SJCRH30 (cell line): ENCODE measurements at regions not wholly inside any gene's neighbourhood (a gene's known extent, or its start where the extent isn't known, plus 50 kb on each side); places are given as distances from the start of the nearest gene placed in this dataset.
A peak's percentile ranks its signal among the peaks of the same experiment; 100 is the strongest.

Experiments used
- DNase-seq, 2 experiments: peaks; one replicate each; pipeline ENCODE4 v3.0.0-alpha.2; 2015 to 2020
- H3K27ac ChIP-seq: fragments of 250-450 bp; sonication (Bioruptor Pico); 2 replicates; pipeline ENCODE4 v1.5.1; 2020; ENCODE audit warnings: mild to moderate bottlenecking, moderate library complexity
- H3K27me3 ChIP-seq: fragments of 250-450 bp; sonication (Bioruptor Pico); 2 replicates; pipeline ENCODE4 v1.5.1; 2020; ENCODE audit warnings: mild to moderate bottlenecking, moderate library complexity
- H3K36me3 ChIP-seq: fragments of 250-450 bp; sonication (Bioruptor Pico); 2 replicates; pipeline ENCODE4 v1.5.1; 2020; ENCODE audit warnings: mild to moderate bottlenecking, moderate library complexity
- H3K4me1 ChIP-seq: fragments of 250-450 bp; sonication (Bioruptor Pico); 2 replicates; pipeline ENCODE4 v1.5.1; 2020; ENCODE audit warnings: mild to moderate bottlenecking, moderate library complexity
- H3K4me3 ChIP-seq: fragments of 250-450 bp; sonication (Bioruptor Pico); 2 replicates; pipeline ENCODE4 v1.5.1; 2020; ENCODE audit warnings: mild to moderate bottlenecking, moderate library complexity
- H3K9me3 ChIP-seq: fragments of 250-450 bp; sonication (Bioruptor Pico); replicated peaks from 2 replicates; pipeline ENCODE4 v1.5.1; 2020; ENCODE audit warnings: mild to moderate bottlenecking, moderate library complexity

DNA sequence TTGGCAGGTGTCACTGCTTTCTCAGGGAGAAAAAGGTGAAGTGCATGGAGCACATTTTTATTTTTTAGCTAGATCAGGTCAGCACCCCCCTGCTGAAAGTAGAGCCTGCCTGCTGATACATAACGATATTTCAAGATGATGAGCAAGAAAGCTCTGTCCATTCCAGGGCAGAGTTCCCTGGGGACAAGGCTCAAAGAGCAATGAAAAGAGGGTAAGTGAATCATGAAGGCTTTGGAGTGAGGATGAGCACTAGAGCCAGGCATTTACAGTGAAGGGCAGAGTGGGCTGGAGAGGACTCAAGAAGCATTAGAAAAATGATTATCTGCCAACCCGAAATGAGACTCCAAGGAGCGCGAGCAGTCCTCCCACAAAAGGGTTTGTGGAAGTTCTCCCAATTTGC is 345.7 kb downstream of the TLE4 start:
- DNase-seq: no peak

DNA sequence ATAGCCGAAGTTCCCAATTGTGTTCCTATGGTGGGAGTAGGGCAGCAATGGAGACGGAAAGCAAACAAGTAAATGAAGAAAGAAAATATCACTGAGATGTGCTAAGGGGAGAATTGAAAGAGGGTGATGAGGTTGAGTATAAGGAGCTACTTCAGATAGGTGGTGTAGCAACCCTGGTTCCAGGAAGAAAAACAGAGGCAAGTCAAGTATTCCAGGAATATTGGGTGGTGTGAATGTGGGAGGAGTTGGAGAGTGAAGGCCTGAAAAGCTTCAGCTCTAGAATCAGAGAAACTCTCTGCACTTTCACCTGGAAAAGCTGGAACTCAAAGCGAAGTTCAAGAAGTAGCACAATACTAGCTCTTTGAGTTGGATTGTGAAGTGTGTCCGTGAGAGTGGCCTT is 342.1 kb downstream of the TLE4 start:
- DNase-seq: no peak
- Histone ChIP-seq H3K27ac (no peak overlapping the region), H3K36me3 (no peaks in the 10 kb centered on the region), H3K9me3 (no peaks in the 10 kb centered on the region), H3K27me3 (no peaks in the 10 kb centered on the region), H3K4me1 (no peaks in the 10 kb centered on the region; the same call in 1 of the 2 replicates), H3K4me3 (no peak overlapping the region)

More for the DNA sequence above, 345.7 kb downstream of the TLE4 start:
- Histone ChIP-seq H3K27ac (no peak overlapping the region), H3K27me3 (no peaks in the 10 kb centered on the region), H3K9me3 (peaks cover 4% of the 10 kb centered on the region; the same call in 1 of the 2 replicates), H3K4me3 (no peak overlapping the region), H3K4me1 (no peaks in the 10 kb centered on the region; the same call in 1 of the 2 replicates), H3K36me3 (no peaks in the 10 kb centered on the region)

DNA sequence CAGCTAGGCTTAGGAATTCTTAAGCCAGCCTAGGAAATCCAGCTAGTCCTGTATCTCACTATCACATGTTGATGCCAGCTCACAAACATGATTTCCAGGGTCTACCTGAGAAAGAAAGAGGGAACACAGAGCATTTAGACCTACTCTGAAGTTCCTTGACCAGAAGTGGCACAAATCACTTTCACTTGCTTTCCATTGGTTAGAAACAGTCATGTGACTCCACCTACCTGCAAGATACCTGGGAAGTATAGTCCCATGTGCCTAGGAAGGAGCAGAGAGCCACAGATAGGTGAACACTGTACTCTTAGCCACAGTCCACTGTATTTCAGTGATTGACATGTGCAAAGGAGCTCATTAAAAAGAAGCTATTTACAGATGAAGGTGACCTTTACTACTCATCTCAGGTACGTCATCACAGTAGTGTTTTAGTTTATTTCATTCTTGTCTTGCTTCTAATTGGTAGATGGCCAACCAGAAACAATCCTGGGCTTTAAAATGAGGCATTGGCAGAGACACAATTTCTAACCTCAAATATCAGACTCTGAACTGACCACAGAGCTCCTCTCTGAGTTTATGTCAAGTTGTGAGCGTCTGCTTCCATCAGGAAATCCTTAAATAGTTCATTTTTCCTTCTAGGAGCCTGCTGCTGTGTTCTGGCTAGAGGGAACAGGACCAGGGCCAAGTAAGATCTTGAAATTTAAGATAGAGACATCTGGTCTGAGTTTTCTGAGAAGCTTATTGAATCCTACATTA is 340.7 kb downstream of the TLE4 start:
- Histone ChIP-seq H3K27me3 (no peaks in the 10 kb centered on the region), H3K4me3 (no peak overlapping the region), H3K27ac (no peak overlapping the region), H3K4me1 (no peaks in the 10 kb centered on the region; the same call in 1 of the 2 replicates), H3K9me3 (no peaks in the 10 kb centered on the region), H3K36me3 (no peaks in the 10 kb centered on the region)
- DNase-seq: no peak

DNA sequence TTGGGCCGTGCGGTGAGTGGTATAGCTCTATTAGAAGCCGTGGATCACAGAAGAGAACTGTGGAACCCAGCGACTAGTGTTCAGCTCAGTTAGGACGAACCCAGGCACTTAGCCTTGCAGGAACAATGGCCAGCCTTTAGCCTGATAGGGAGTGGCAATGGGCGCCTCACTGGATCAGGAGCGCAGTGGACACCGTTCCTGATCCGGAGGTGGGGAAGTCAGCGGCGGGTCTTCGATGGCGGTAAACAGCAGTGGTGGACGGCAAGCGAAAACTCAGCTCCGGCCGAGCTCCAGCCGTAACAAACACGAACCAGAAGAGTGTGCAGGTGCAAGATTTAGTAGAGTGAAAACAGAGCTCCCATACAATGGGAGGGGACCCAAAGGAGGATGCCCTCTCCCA is 340.0 kb downstream of the TLE4 start:
- no peaks in the 10 kb centered on the region for H3K27me3 ChIP-seq
- no peaks in the 10 kb centered on the region for H3K9me3 ChIP-seq
- H3K4me3 ChIP-seq: no peak overlapping the region
- no peaks in the 10 kb centered on the region for H3K36me3 ChIP-seq
- H3K4me1 ChIP-seq: no peaks in the 10 kb centered on the region; the same call in 1 of the 2 replicates
- DNase-seq: no peak
- no peak overlapping the region for H3K27ac ChIP-seq

DNA sequence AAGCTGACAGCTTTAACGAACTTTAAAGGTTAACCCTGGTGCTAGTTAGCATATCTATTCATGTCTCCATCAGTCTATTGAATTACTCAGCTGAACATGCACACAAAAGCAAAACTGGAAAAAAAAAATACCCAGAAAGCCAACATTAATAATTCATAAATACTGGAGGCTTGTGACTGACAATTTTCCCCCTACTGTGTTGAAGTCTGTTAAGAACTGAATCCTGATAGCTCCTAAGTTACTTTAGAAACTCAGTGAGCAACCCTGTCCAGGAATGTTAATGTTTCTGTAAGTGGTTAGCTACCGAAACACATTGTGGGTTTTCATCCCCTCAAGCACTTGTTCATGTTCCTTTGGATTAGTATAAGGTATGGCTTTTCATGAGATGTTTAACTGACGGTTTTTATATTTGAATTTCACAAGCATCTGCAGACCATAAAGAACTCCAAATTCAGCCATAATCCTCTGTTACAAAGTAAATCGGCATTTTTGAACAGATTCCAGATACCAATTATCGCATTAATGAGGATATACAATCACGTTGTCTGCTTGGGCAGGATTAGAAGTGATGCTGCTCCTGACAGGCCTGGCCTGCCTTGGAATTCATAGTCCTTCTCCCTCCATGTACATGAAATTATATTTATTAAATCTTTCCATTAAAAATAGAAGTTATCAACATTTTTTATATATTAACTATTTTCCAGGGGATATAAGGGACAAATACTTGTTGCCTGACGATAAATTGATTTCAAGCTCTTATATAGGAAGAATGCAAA is 331.2 kb downstream of the TLE4 start:
- Histone ChIP-seq H3K36me3 (no peaks in the 10 kb centered on the region), H3K27me3 (no peaks in the 10 kb centered on the region), H3K4me1 (peaks cover 10% of the 10 kb centered on the region), H3K4me3 (no peak overlapping the region), H3K27ac (no peak overlapping the region), H3K9me3 (no peaks in the 10 kb centered on the region)
- DNase-seq: peak; percentile 40 to 82

DNA sequence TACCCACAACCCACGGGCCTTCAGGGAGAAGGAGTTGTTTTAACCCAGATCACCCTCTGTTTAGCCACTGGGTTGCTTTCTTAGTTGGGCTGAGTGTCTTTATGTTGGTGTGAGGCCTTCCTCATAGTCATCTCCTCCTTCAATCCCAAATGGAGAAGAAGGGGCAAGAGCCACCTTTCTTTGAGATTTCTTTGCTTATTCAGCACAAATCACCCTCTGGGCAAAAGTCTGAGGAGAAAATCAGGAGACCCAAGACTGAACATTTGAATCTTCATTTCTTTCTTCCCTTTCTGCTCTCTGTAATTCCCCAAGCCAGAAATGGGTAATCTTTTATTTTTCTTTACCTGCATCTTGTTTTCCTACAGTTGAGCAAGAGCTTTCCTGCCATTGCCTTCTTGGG is 329.0 kb downstream of the TLE4 start:
- H3K36me3 ChIP-seq: no peaks in the 10 kb centered on the region
- no peak for DNase-seq
- H3K4me1 ChIP-seq: peaks cover 10% of the 10 kb centered on the region
- no peak overlapping the region for H3K27ac ChIP-seq
- H3K9me3 ChIP-seq: no peaks in the 10 kb centered on the region
- H3K27me3 ChIP-seq: no peaks in the 10 kb centered on the region
- H3K4me3 ChIP-seq: no peak overlapping the region

DNA sequence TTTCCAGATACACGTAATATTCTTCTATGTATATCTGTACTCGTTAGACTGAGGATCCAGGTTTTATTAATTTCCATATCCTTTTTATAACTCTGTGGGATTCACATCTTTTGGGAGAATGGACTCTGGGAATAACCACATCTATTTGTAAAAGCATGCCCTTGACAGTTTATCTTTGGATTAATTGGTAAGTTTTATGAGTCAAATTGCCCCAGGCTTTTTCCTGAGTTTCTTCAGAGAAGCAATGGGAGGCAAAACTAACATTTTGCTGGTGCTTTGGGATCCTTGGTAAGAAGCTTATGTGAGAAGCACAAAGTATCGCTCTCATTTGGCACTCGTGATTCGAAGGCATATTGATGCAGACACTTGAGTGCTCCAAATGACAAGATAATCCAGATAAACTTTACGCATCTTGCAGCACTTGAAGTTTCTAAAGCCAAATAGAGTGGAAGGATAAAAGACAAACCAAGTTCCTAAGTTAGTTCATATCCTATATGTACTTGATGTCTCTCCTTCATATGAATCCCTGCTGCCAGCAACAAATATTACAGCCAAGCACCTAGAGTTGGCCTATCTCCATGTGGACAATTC is 324.7 kb downstream of the TLE4 start:
- Histone ChIP-seq H3K36me3 (no peaks in the 10 kb centered on the region), H3K27ac (no peak overlapping the region), H3K4me1 (no peaks in the 10 kb centered on the region), H3K9me3 (no peaks in the 10 kb centered on the region), H3K4me3 (no peak overlapping the region), H3K27me3 (no peaks in the 10 kb centered on the region)
- peak in 1 of 2 experiments; percentile 19 for DNase-seq

DNA sequence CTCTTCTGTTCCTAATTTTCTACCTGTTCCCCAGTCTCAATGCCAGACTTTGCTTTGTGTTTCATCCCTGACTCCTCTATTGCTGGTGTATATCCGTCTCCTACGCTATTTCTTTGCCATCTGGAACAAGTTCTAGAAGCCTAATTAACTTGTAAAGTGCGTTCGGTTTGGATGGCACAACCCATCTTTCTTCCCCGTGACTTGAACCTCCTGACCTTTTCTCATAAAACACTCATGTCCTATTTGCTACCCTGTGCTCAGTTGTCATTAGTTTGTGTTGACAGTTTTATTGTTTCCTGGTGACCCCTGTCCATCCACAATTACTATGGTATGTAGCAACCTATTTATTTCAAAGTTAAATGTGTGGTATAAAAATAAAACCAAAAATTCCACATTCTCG is 323.5 kb downstream of the TLE4 start:
- no peak overlapping the region for H3K27ac ChIP-seq
- no peaks in the 10 kb centered on the region for H3K9me3 ChIP-seq
- DNase-seq: no peak

DNA sequence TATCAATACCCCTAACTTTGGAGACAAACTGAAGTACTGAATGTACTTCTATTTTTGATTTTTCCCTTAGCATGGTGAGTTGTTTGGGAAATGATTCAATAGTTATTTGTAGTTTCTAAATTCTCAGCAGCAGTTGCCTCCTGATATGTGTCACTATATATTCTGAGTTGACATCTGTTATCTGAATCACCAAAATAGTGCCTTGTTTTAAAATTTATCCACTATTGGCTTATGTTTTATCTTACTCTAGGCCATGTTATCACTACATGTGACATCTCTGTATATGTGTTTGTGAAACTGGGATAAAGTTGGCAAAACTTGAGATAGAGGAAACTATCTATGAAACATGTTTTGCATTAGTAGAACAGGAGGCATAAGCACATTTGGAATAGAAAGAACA is 317.6 kb downstream of the TLE4 start:
- Histone ChIP-seq H3K9me3 (no peaks in the 10 kb centered on the region), H3K4me1 (no peaks in the 10 kb centered on the region)
- no peak for DNase-seq

More for the DNA sequence above, 323.5 kb downstream of the TLE4 start:
- H3K4me3 ChIP-seq: no peak overlapping the region
- H3K4me1 ChIP-seq: no peaks in the 10 kb centered on the region
- H3K36me3 ChIP-seq: no peaks in the 10 kb centered on the region
- H3K27me3 ChIP-seq: no peaks in the 10 kb centered on the region

DNA sequence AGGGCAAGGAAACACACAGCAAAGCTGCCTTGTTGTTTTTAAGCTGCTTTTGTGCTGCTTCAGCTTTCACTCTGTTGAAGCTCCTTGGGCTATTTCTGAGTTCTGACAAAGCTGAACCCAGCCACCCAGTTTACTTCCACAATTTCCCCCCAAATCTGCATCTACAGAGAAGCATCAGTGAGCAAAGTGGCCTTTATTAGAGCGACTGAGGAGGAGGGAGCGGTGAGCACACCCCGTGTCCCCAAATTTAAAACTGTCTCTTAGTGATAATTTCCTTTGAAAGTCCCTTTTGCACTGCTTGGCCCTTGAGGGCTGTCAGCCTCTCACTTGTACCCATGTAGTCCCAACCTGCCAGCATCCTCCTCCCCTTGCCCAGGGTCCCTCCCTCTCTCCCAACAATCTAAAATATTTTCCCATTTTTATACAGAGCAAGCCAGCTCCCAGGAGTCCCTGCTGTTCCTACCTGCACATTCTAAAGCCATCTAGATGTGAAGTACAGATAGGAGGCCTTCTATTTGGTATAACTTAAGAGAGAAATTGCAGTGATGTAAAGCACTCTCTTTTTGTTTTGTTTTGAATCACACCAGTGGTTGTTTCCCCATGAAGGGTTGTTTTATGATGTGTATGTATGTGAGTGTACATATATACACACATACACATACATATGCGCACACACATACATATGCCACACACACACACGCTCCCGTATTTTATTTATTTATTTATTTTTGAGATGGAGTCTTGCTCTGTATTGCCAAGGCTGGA is 313.5 kb downstream of the TLE4 start:
- Histone ChIP-seq H3K27ac (no peak overlapping the region), H3K4me1 (no peaks in the 10 kb centered on the region), H3K9me3 (no peaks in the 10 kb centered on the region), H3K27me3 (no peaks in the 10 kb centered on the region), H3K36me3 (no peaks in the 10 kb centered on the region), H3K4me3 (no peak overlapping the region)
- no peak for DNase-seq

More for the DNA sequence above, 317.6 kb downstream of the TLE4 start:
- Histone ChIP-seq H3K27me3 (no peaks in the 10 kb centered on the region), H3K27ac (no peak overlapping the region), H3K4me3 (no peak overlapping the region), H3K36me3 (no peaks in the 10 kb centered on the region)

DNA sequence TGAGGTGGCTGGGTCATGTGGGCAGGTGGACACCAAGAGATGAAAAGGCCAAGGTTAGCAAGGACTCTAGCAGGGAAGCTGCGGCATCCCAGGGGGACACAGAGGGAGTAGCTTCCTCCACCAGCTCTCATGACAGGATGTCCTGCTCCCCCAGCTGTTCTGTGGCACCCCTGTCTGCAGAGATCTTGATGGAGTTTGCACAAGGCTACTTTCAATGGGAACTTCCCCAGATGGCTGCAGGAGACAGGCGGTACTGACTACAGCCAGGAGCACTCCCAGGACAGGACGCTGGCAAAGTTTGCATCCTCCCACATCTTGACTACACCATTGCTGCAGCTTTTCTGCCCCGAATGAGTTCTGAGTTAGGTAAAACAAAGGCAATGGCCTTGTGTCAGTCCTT is 312.8 kb downstream of the TLE4 start:
- Histone ChIP-seq H3K36me3 (no peaks in the 10 kb centered on the region), H3K9me3 (no peaks in the 10 kb centered on the region), H3K4me1 (no peaks in the 10 kb centered on the region), H3K4me3 (no peak overlapping the region), H3K27me3 (no peaks in the 10 kb centered on the region), H3K27ac (no peak overlapping the region)
- DNase-seq: no peak

DNA sequence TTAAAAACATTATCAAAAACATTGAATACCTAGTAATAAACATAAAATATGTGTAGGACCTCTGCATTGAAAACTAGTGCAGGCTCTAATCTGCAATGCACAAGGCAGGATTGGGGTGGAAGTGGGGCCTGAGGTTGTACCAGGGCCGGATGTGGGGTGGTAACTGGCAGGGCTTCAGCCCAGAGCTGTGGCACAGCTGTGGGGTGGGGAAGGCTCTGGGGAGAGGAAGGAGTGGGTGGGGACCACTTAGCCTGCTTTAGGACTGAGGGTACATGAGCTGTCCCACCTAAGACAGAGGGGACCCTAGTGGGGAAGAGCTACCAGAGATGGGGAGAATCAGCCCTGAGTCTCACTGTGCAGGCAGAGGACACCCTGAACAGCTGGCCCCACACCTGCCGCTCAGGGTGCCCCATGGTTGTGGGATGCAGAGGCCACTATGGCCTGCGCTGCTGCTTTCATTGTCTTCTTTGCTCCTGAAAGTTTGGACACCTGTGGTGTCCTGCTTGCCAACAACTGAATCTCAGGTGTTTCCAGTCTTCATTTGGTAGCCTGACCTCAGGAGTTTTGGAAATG is 311.4 kb downstream of the TLE4 start:
- Histone ChIP-seq H3K36me3 (no peaks in the 10 kb centered on the region), H3K27ac (no peak overlapping the region), H3K27me3 (no peaks in the 10 kb centered on the region), H3K9me3 (no peaks in the 10 kb centered on the region), H3K4me1 (no peaks in the 10 kb centered on the region), H3K4me3 (no peak overlapping the region)
- no peak for DNase-seq

DNA sequence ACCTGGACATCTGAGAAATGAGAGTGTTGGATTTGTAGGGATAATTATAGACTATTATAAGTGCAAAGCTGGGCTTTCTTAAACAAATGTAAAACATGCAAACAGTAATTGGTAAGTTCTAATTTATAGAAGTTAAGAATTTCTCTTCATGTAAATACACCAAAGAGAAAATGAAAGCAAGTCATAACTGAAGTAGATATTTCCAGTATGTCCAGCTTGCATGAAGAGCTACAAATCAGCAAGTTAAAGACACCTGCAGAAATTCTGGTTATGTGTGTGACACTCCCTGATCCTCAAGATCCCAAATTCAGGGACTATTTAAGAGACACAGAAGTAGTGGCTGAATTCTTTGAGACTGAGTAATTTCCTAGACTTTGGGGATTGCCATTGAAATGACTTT is 308.9 kb downstream of the TLE4 start:
- Histone ChIP-seq H3K9me3 (no peaks in the 10 kb centered on the region), H3K27ac (no peak overlapping the region), H3K4me3 (no peak overlapping the region), H3K4me1 (no peaks in the 10 kb centered on the region), H3K27me3 (no peaks in the 10 kb centered on the region), H3K36me3 (no peaks in the 10 kb centered on the region)
- DNase-seq: no peak

DNA sequence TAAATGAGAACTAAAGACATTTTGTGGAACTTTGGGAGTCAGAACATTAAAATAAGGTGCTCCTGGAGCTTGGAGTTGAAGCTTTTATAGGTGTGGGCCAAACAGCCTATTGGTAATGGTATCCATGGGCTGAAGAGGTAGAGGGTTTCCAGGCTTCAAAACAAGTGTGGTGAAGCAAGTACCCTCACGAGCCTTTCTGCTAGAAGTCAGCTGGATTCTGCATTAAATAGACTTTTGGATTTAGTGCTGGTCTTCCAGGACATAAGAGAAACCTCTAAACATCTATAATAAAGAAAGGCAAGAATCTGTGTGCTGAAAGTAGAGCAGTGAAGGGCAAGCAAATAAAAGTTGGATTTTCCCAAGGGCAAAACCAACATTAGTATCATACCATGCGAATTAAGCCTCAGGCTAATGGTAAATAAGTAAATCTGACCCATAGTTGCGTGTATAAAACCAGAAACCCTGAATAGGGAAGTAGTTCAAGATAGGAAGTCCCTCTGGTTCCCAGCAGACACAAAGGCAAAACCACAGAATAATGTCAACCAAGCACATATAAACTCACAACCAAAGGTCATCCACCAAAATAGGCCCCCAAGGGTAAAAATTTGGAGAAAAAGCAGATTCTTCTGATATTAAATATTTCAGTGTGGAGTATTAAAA is 306.3 kb downstream of the TLE4 start:
- no peak for DNase-seq
- no peaks in the 10 kb centered on the region for H3K27me3 ChIP-seq
- no peak overlapping the region for H3K27ac ChIP-seq
- H3K36me3 ChIP-seq: no peaks in the 10 kb centered on the region
- no peaks in the 10 kb centered on the region for H3K4me1 ChIP-seq
- H3K4me3 ChIP-seq: no peak overlapping the region
- H3K9me3 ChIP-seq: no peaks in the 10 kb centered on the region
